ENCODE measurements at regions not wholly inside any gene's neighbourhood (a gene's known extent, or its start where the extent isn't known, plus 50 kb on each side); places are given as distances from the start of the nearest gene placed in this dataset.

- TF ChIP-seq SLC30A9 (CRISPR knock-in tag; IDR thresholded peaks at IDR 0.05) = no peak
- no peak for TF ChIP-seq MECOM (CRISPR knock-in tag; IDR thresholded peaks at IDR 0.05)
- TF ChIP-seq SREBF2 (CRISPR knock-in tag; IDR thresholded peaks at IDR 0.05) = no peak
- TF ChIP-seq MTA3 (IDR thresholded peaks at IDR 0.05; ENCODE audit: borderline replicate concordance) = no peak
- TF ChIP-seq KLF16 (IDR thresholded peaks at IDR 0.05) = no peak
- no peak for TF ChIP-seq FOSL1 (tag; conservative IDR thresholded peaks at IDR 0.05)
- no peak for TF ChIP-seq TBP (optimal IDR thresholded peaks at IDR 0.05; ENCODE audit: low read depth, low read length)
- TF ChIP-seq HMG20A (CRISPR knock-in tag; conservative IDR thresholded peaks at IDR 0.05) = no peak
Observed at GRCh38 chr7:26480156-26480555, 188.5 kb downstream of the SNX10 start (continued).

- WGBS (ENCODE audit: insufficient coverage, low coverage, missing lambda C conversion rate) = 0% methylated on average over 3 of the region's 3 CpGs
- no peak overlapping the region for H2AFZ ChIP-seq (ENCODE audit: low read depth, low read length)
- H3K79me2 ChIP-seq (ENCODE audit: control insufficient read depth, insufficient read depth, low read length) = no peaks in the 10 kb centered on the region
- intact Hi-C loops (cut with micrococcal nuclease) = no loop called here
- FAIRE-seq (no peak), DNase-seq (ENCODE audit: extremely low read depth in 1 of 4, low spot score in 3 of 4) (no peak), ATAC-seq (no peak)
- no peaks in the 10 kb centered on the region for H3K36me3 ChIP-seq (ENCODE audit: control insufficient read depth, insufficient read depth, low read length)
- ChIA-PET POLR2A (interaction anchor here (1.0 to 1.5 kb wide), 4 partner anchors 9 to 94 kb away, joined by 3 to 9 read pairs (median 4); no protein-coding TSS in a partner anchor), CTCF (ENCODE audit: low intra/inter-chr PET ratio) (no interaction called here)
- H3K4me1 ChIP-seq (replicated peaks in 1 of 2; ENCODE audit: control insufficient read depth in 2 of 2, insufficient read depth in 2 of 2, low read length in 2 of 2) = no peaks in the 10 kb centered on the region
- H3K4me2 ChIP-seq (ENCODE audit: insufficient read depth, low read length) = no peak overlapping the region
- H4K20me1 ChIP-seq (replicated peaks; ENCODE audit: control insufficient read depth, insufficient read depth, low read length) = no peaks in the 10 kb centered on the region
- H3K9me3 ChIP-seq (replicated peaks; ENCODE audit: control insufficient read depth, insufficient read depth, low read depth, low read length) = no peaks in the 10 kb centered on the region; the same call in 1 of the 2 replicates
- BruUV-seq (replicated peaks) = no TSS peak
- H3K4me3 ChIP-seq = no peak overlapping the region
- H3K27ac ChIP-seq (ENCODE audit: extremely low read depth, low read depth, low read length) = no peak overlapping the region
- in situ Hi-C loops (cut with MboI) = loop anchor here (25.0 kb wide), 1 partner anchor 96 kb away; no protein-coding TSS in a partner anchor
- H3K9ac ChIP-seq (ENCODE audit: insufficient read depth in 1 of 2, low read depth in 2 of 2, low read length in 2 of 2) = no peak overlapping the region
- peaks cover 32 to 46% of the 10 kb centered on the region in 2 experiments; a peak in 4 of 5 replicates for H3K27me3 ChIP-seq (ENCODE audit: control insufficient read depth in 2 of 2, insufficient read depth in 2 of 2, low read length in 2 of 2)
- no peaks in the 10 kb centered on the region for H3K9me1 ChIP-seq (ENCODE audit: control insufficient read depth, insufficient read depth, low read length)
- TF ChIP-seq RNF219 (CRISPR knock-in tag; IDR thresholded peaks at IDR 0.05) (no peak), CC2D1A (IDR thresholded peaks at IDR 0.05) (no peak), ETS2 (tag; IDR thresholded peaks at IDR 0.05; ENCODE audit: borderline replicate concordance, poor library complexity, severe bottlenecking) (no peak), JUN (IDR thresholded peaks at IDR 0.05; ENCODE audit: borderline replicate concordance, low read depth, low read length) (no peak), JUN (CRISPR knock-in tag; IDR thresholded peaks at IDR 0.05; ENCODE audit: borderline replicate concordance) (no peak)
- TF ChIP-seq, protein P1, sequence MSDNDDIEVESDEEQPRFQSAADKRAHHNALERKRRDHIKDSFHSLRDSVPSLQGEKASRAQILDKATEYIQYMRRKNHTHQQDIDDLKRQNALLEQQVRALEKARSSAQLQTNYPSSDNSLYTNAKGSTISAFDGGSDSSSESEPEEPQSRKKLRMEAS (CRISPR knock-in tag; IDR thresholded peaks at IDR 0.05) = no peak
Observed at GRCh38 chr7:26482927-26483326, 191.3 kb downstream of the SNX10 start.

Data from K562 (cell line).